Liver (tissue), 8 donors: ENCODE measurements at regions not wholly inside any gene's neighbourhood (a gene's known extent, or its start where the extent isn't known, plus 50 kb on each side); places are given as distances from the start of the nearest gene placed in this dataset.

Experiments
- DNase-seq: peaks from one replicate; pipeline ENCODE4 v3.0.0-alpha.2; 2017; ENCODE audit warnings: low spot score
- H3K27ac ChIP-seq, 2 donors: one replicate each; pipeline ENCODE4 v1.7.0; 2013; ENCODE audit warnings: inconsistent platforms in 2 of 2, low read length in 2 of 2, control low read depth in 1 of 2, low read depth in 1 of 2, mild to moderate bottlenecking in 1 of 2
- H3K27me3 ChIP-seq, 4 donors: one replicate each; pipeline versions ENCODE4 v1.6.1 to v1.7.0; 2013; ENCODE audit warnings: low read length in 3 of 4, inconsistent platforms in 1 of 4, mild to moderate bottlenecking in 1 of 4, moderate library complexity in 1 of 4; ENCODE audit not compliant: control insufficient read depth in 4 of 4, insufficient read depth in 4 of 4
- H3K36me3 ChIP-seq, 4 donors: one replicate each; pipeline versions ENCODE4 v1.6.1 to v1.7.0; 2013; ENCODE audit warnings: low read length in 3 of 4, mild to moderate bottlenecking in 3 of 4, low read depth in 1 of 4, moderate library complexity in 1 of 4; ENCODE audit not compliant: control insufficient read depth in 4 of 4, insufficient read depth in 3 of 4
- H3K4me1 ChIP-seq, 4 donors: one replicate each; pipeline versions ENCODE4 v1.6.1 to v1.7.0; 2013; ENCODE audit warnings: low read length in 3 of 4, mild to moderate bottlenecking in 3 of 4, moderate library complexity in 1 of 4; ENCODE audit not compliant: control insufficient read depth in 4 of 4, insufficient read depth in 4 of 4
- H3K4me3 ChIP-seq, 3 donors: one replicate each; pipeline versions ENCODE4 v1.6.1 to v1.7.0; 2013; ENCODE audit warnings: low read length in 3 of 3, control low read depth in 1 of 3, low read depth in 1 of 3, mild to moderate bottlenecking in 1 of 3
- H3K9ac ChIP-seq, 2 donors: one replicate each; pipeline ENCODE4 v1.7.0; 2013; ENCODE audit warnings: low read length in 2 of 2, mild to moderate bottlenecking in 2 of 2, moderate library complexity in 2 of 2, control low read depth in 1 of 2, low read depth in 1 of 2
- H3K9me3 ChIP-seq, 4 donors: one replicate each; pipeline versions ENCODE4 v1.6.1 to v1.7.0; 2013; ENCODE audit warnings: low read length in 3 of 4; ENCODE audit not compliant: control insufficient read depth in 4 of 4
- EGR1 ChIP-seq, 2 donors: IDR thresholded peaks; 2 replicates each; pipeline ENCODE4 v1.6.1; 2016 to 2018; ENCODE audit warnings: antibody characterized with exemption in 2 of 2, low read depth in 2 of 2
- FOXA1 ChIP-seq: IDR thresholded peaks from 2 replicates; pipeline ENCODE4 v1.6.1; 2016; ENCODE audit warnings: antibody characterized with exemption
- FOXA2 ChIP-seq: IDR thresholded peaks from 2 replicates; pipeline ENCODE4 v1.6.1; 2016; ENCODE audit warnings: antibody characterized with exemption
- GABPA ChIP-seq, 2 donors: IDR thresholded peaks in 1 of 2; conservative IDR thresholded peaks in 1 of 2; 2 replicates each; pipeline ENCODE4 v1.6.1; 2016; ENCODE audit warnings: antibody characterized with exemption in 2 of 2, mild to moderate bottlenecking in 1 of 2, moderate library complexity in 1 of 2
- HNF4A ChIP-seq, 2 donors: conservative IDR thresholded peaks; 2 replicates each; pipeline ENCODE4 v1.6.1; 2016; ENCODE audit warnings: antibody characterized with exemption in 2 of 2, mild to moderate bottlenecking in 2 of 2
- JUND ChIP-seq, 2 donors: IDR thresholded peaks; 2 replicates each; pipeline ENCODE4 v1.6.1; 2016; ENCODE audit warnings: antibody characterized with exemption in 2 of 2
- NR2F2 ChIP-seq: IDR thresholded peaks from 2 replicates; pipeline ENCODE4 v1.6.1; 2016; ENCODE audit warnings: antibody characterized with exemption
- RAD21 ChIP-seq, 2 donors: IDR thresholded peaks; 2 replicates each; pipeline ENCODE4 v1.6.1; 2016; ENCODE audit warnings: antibody characterized with exemption in 2 of 2, mild to moderate bottlenecking in 2 of 2
- REST ChIP-seq: IDR thresholded peaks from 2 replicates; pipeline ENCODE4 v1.6.1; 2016; ENCODE audit warnings: antibody characterized with exemption, mild to moderate bottlenecking
- RXRA ChIP-seq, 2 donors: IDR thresholded peaks; 2 replicates each; pipeline ENCODE4 v1.6.1; 2017 to 2018; ENCODE audit warnings: antibody characterized with exemption in 2 of 2, mild to moderate bottlenecking in 1 of 2
- SP1 ChIP-seq: IDR thresholded peaks from 2 replicates; pipeline ENCODE4 v1.6.1; 2018; ENCODE audit warnings: antibody characterized with exemption, mild to moderate bottlenecking
- TAF1 ChIP-seq: conservative IDR thresholded peaks from 2 replicates; pipeline ENCODE4 v1.6.1; 2016; ENCODE audit warnings: antibody characterized with exemption, mild to moderate bottlenecking
- ZBTB33 ChIP-seq: IDR thresholded peaks from 2 replicates; pipeline ENCODE4 v1.6.1; 2016; ENCODE audit warnings: antibody characterized with exemption
- WGBS: extraction: QIAGEN DNeasy Blood & Tissue Kit; methylation state at CpG from one replicate; pipeline ENCODE4 v1.1.7; 2013; 5-methylcytosine and 5-hydroxymethylcytosine counted together
- TF ChIP-seq, protein P1 (sequence below): IDR thresholded peaks from 2 replicates; pipeline ENCODE4 v1.6.1; 2016; ENCODE audit warnings: antibody characterized with exemption
- TF ChIP-seq, protein P2 (sequence below): fragments of 150-350 bp; IDR thresholded peaks from 2 replicates; pipeline ENCODE4 v1.5.1; 2017; ENCODE audit warnings: improper control_type of control experiment, low read depth, low read length; ENCODE audit not compliant: missing input control
- donor health status: healthy.
- donor health status: healthy.
- donor health status: healthy.
- donor health status: healthy.
- donor health status: healthy.

GRCh38 chr21:28152732-28153131 lies 839.9 kb downstream of the LTN1 start:
- H3K4me1 ChIP-seq = peaks cover 0 to 3% (median 0%) of the 10 kb centered on the region in 4 donors
- DNase-seq = no peak
- H3K27ac ChIP-seq = no peak overlapping the region
- H3K27me3 ChIP-seq = no peaks in the 10 kb centered on the region
- no peaks in the 10 kb centered on the region for H3K36me3 ChIP-seq
- H3K9ac ChIP-seq = no peak overlapping the region
- no peak overlapping the region for H3K4me3 ChIP-seq
- no peaks in the 10 kb centered on the region for H3K9me3 ChIP-seq
- TF ChIP-seq ZBTB33 = no peak
- no peak for TF ChIP-seq SP1
- WGBS = 85% methylated on average over 1 of the region's 1 CpG

GRCh38 chr21:28151758-28152157 lies 840.9 kb downstream of the LTN1 start:
- no peak for DNase-seq
- peaks cover 0 to 3% (median 0%) of the 10 kb centered on the region in 4 donors for H3K4me1 ChIP-seq
- TF ChIP-seq, protein P1, sequence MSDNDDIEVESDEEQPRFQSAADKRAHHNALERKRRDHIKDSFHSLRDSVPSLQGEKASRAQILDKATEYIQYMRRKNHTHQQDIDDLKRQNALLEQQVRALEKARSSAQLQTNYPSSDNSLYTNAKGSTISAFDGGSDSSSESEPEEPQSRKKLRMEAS = no peak
- TF ChIP-seq RXRA (IDR thresholded peaks at IDR 0.05) (no peak), TAF1 (no peak), NR2F2 (no peak), JUND (IDR thresholded peaks at IDR 0.05) (no peak), FOXA1 (no peak)
- TF ChIP-seq, protein P2, sequence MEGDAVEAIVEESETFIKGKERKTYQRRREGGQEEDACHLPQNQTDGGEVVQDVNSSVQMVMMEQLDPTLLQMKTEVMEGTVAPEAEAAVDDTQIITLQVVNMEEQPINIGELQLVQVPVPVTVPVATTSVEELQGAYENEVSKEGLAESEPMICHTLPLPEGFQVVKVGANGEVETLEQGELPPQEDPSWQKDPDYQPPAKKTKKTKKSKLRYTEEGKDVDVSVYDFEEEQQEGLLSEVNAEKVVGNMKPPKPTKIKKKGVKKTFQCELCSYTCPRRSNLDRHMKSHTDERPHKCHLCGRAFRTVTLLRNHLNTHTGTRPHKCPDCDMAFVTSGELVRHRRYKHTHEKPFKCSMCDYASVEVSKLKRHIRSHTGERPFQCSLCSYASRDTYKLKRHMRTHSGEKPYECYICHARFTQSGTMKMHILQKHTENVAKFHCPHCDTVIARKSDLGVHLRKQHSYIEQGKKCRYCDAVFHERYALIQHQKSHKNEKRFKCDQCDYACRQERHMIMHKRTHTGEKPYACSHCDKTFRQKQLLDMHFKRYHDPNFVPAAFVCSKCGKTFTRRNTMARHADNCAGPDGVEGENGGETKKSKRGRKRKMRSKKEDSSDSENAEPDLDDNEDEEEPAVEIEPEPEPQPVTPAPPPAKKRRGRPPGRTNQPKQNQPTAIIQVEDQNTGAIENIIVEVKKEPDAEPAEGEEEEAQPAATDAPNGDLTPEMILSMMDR = no peak
- no peaks in the 10 kb centered on the region for H3K36me3 ChIP-seq
- WGBS = 58% methylated on average over 2 of the region's 2 CpGs
- H3K9me3 ChIP-seq = no peaks in the 10 kb centered on the region
- H3K9ac ChIP-seq = no peak overlapping the region
- no peak overlapping the region for H3K4me3 ChIP-seq
- no peaks in the 10 kb centered on the region for H3K27me3 ChIP-seq
- H3K27ac ChIP-seq = no peak overlapping the region

GRCh38 chr21:28150778-28151177 lies 841.9 kb downstream of the LTN1 start:
- no peak for TF ChIP-seq FOXA2
- no peak for TF ChIP-seq HNF4A (conservative IDR thresholded peaks at IDR 0.05)
- no peak for TF ChIP-seq REST
- no peak for TF ChIP-seq RAD21 (IDR thresholded peaks at IDR 0.05)
- no peak for TF ChIP-seq TAF1
- no peak for TF ChIP-seq EGR1 (IDR thresholded peaks at IDR 0.05; ENCODE audit: low read depth in 2 of 2)
- TF ChIP-seq GABPA (IDR thresholded peaks at IDR 0.05 in 1 of 2, conservative IDR thresholded peaks at IDR 0.05 in 1 of 2) = no peak
- no peak for TF ChIP-seq RXRA (IDR thresholded peaks at IDR 0.05)
- no peak overlapping the region for H3K4me3 ChIP-seq
- H3K9ac ChIP-seq = no peak overlapping the region
- no peaks in the 10 kb centered on the region for H3K36me3 ChIP-seq
- no peaks in the 10 kb centered on the region for H3K27me3 ChIP-seq
- H3K4me1 ChIP-seq = peaks cover 0 to 3% (median 0%) of the 10 kb centered on the region in 4 donors
- H3K27ac ChIP-seq = no peak overlapping the region
- H3K9me3 ChIP-seq = no peaks in the 10 kb centered on the region
- DNase-seq = no peak
- 96% methylated on average over 2 of the region's 2 CpGs for WGBS
